ENCODE measurements at regions not wholly inside any gene's neighbourhood (a gene's known extent, or its start where the extent isn't known, plus 50 kb on each side); places are given as distances from the start of the nearest gene placed in this dataset.

- TF ChIP-seq POLR2AphosphoS5 (IDR thresholded peaks at IDR 0.05; ENCODE audit: low read depth) (no peak), SPI1 (IDR thresholded peaks at IDR 0.05; ENCODE audit: borderline replicate concordance, low read depth) (no peak), GABPA (IDR thresholded peaks at IDR 0.05; ENCODE audit: low read depth) (no peak)
- TF ChIP-seq, protein P1, sequence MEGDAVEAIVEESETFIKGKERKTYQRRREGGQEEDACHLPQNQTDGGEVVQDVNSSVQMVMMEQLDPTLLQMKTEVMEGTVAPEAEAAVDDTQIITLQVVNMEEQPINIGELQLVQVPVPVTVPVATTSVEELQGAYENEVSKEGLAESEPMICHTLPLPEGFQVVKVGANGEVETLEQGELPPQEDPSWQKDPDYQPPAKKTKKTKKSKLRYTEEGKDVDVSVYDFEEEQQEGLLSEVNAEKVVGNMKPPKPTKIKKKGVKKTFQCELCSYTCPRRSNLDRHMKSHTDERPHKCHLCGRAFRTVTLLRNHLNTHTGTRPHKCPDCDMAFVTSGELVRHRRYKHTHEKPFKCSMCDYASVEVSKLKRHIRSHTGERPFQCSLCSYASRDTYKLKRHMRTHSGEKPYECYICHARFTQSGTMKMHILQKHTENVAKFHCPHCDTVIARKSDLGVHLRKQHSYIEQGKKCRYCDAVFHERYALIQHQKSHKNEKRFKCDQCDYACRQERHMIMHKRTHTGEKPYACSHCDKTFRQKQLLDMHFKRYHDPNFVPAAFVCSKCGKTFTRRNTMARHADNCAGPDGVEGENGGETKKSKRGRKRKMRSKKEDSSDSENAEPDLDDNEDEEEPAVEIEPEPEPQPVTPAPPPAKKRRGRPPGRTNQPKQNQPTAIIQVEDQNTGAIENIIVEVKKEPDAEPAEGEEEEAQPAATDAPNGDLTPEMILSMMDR (IDR thresholded peaks at IDR 0.05; ENCODE audit: insufficient read depth, low read length) = no peak
- TF ChIP-seq, protein P2, sequence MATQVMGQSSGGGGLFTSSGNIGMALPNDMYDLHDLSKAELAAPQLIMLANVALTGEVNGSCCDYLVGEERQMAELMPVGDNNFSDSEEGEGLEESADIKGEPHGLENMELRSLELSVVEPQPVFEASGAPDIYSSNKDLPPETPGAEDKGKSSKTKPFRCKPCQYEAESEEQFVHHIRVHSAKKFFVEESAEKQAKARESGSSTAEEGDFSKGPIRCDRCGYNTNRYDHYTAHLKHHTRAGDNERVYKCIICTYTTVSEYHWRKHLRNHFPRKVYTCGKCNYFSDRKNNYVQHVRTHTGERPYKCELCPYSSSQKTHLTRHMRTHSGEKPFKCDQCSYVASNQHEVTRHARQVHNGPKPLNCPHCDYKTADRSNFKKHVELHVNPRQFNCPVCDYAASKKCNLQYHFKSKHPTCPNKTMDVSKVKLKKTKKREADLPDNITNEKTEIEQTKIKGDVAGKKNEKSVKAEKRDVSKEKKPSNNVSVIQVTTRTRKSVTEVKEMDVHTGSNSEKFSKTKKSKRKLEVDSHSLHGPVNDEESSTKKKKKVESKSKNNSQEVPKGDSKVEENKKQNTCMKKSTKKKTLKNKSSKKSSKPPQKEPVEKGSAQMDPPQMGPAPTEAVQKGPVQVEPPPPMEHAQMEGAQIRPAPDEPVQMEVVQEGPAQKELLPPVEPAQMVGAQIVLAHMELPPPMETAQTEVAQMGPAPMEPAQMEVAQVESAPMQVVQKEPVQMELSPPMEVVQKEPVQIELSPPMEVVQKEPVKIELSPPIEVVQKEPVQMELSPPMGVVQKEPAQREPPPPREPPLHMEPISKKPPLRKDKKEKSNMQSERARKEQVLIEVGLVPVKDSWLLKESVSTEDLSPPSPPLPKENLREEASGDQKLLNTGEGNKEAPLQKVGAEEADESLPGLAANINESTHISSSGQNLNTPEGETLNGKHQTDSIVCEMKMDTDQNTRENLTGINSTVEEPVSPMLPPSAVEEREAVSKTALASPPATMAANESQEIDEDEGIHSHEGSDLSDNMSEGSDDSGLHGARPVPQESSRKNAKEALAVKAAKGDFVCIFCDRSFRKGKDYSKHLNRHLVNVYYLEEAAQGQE (IDR thresholded peaks at IDR 0.05; ENCODE audit: insufficient replicate concordance, low read depth) = no peak
- Histone ChIP-seq H3K27me3 (ENCODE audit: insufficient read depth, poor library complexity, severe bottlenecking) (peaks cover 7% of the 10 kb centered on the region), H3K4me3 (replicated peaks; ENCODE audit: insufficient read depth, low read length) (no peak overlapping the region), H3K27ac (replicated peaks) (no peak overlapping the region)
- DNase-seq (ENCODE audit: low read depth in 1 of 2, low spot score in 1 of 2) = no peak
Observed at GRCh38 chr15:62503451-62503850, 338.4 kb upstream of the C2CD4B start.

DNA sequence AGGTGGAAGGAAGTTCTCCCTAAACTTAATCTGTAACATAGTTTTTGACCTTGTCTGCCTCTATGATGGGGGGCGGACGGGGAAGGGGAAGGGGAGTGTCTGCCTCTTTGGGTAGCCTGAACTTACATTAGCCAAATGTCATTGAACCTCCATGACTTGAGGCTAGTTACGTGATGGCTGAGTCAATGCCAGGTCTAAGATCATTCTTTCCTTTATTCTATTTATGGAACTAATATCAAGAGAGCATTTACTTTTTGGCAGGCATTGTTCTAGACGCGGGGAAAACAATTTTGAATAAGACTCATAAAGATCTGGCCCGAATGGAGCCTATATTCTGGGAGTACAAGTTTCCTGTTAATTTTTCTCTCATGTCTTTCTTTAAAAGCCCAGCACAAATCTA lies 340.7 kb upstream of the C2CD4B start:
- TF ChIP-seq, protein P1 (IDR thresholded peaks at IDR 0.05; ENCODE audit: insufficient read depth, low read length) = no peak
- no peak for TF ChIP-seq POLR2AphosphoS5 (IDR thresholded peaks at IDR 0.05; ENCODE audit: low read depth)
- no peak overlapping the region for H3K27ac ChIP-seq (replicated peaks)
- peaks cover 7% of the 10 kb centered on the region for H3K27me3 ChIP-seq (ENCODE audit: insufficient read depth, poor library complexity, severe bottlenecking)
- H3K4me3 ChIP-seq (replicated peaks; ENCODE audit: insufficient read depth, low read length) = no peak overlapping the region
- no peak for DNase-seq (ENCODE audit: low read depth in 1 of 2, low spot score in 1 of 2)

GRCh38 chr15:62506217-62506805 lies 341.2 kb upstream of the C2CD4B start:
- H3K27me3 ChIP-seq (ENCODE audit: insufficient read depth, poor library complexity, severe bottlenecking) = peaks cover 7% of the 10 kb centered on the region
- no peak overlapping the region for H3K4me3 ChIP-seq (replicated peaks; ENCODE audit: insufficient read depth, low read length)
- no peak for DNase-seq (ENCODE audit: low read depth in 1 of 2, low spot score in 1 of 2)
- TF ChIP-seq SPI1 (IDR thresholded peaks at IDR 0.05; ENCODE audit: borderline replicate concordance, low read depth) (no peak), POLR2AphosphoS5 (IDR thresholded peaks at IDR 0.05; ENCODE audit: low read depth) (no peak), GABPA (IDR thresholded peaks at IDR 0.05; ENCODE audit: low read depth) (no peak)
- TF ChIP-seq, protein P1 (IDR thresholded peaks at IDR 0.05; ENCODE audit: insufficient read depth, low read length) = no peak
- TF ChIP-seq, protein P2 (IDR thresholded peaks at IDR 0.05; ENCODE audit: insufficient replicate concordance, low read depth) = no peak
- H3K27ac ChIP-seq (replicated peaks) = no peak overlapping the region

DNA sequence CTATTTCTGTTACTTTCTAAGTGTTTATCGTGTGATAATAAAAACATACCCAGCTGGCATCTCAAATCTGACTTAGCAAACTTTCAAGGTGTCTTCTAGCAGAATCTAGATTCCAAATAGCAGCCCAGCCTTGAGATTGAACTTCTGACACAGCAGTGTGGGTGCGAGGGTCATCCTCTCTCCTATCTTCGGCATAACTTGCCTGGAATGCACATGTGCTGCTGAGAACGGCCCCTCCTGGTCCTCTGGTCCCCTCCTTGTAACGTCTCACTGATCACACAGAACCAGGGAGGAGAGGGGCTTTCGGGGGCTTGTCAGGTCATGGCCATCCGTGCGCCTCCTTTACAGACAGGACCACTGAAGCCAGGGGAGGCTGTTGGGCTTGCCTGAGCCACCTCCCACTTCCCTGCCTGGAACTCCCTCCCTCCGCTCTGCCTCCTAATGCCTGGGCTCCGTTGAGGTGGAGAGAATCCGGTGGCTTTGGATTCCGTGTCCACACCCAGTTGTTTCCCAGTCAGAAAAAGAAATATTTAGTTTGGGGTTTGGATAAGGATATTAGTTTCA lies 344.4 kb upstream of the C2CD4B start:
- no peak overlapping the region for H3K4me3 ChIP-seq (replicated peaks; ENCODE audit: insufficient read depth, low read length)
- no peak overlapping the region for H3K27ac ChIP-seq (replicated peaks)
- TF ChIP-seq, protein P1 (IDR thresholded peaks at IDR 0.05; ENCODE audit: insufficient read depth, low read length) = no peak
- TF ChIP-seq GABPA (IDR thresholded peaks at IDR 0.05; ENCODE audit: low read depth) = no peak
- TF ChIP-seq, protein P2 (IDR thresholded peaks at IDR 0.05; ENCODE audit: insufficient replicate concordance, low read depth) = no peak
- no peak for TF ChIP-seq POLR2AphosphoS5 (IDR thresholded peaks at IDR 0.05; ENCODE audit: low read depth)
- no peak for TF ChIP-seq SPI1 (IDR thresholded peaks at IDR 0.05; ENCODE audit: borderline replicate concordance, low read depth)
- no peak for DNase-seq (ENCODE audit: low read depth in 1 of 2, low spot score in 1 of 2)
- peaks cover 10% of the 10 kb centered on the region for H3K27me3 ChIP-seq (ENCODE audit: insufficient read depth, poor library complexity, severe bottlenecking)
